Right lung (tissue), 2 donors: ENCODE measurements at regions not wholly inside any gene's neighbourhood (a gene's known extent, or its start where the extent isn't known, plus 50 kb on each side); places are given as distances from the start of the nearest gene placed in this dataset.

Experiments
- DNase-seq, 2 donors: peaks; one replicate each; pipeline ENCODE4 v3.0.0-alpha.2; 2013

GRCh38 chr20:60244373-60245146 lies 286.3 kb downstream of the CDH26 start:
- no peak for DNase-seq

DNA sequence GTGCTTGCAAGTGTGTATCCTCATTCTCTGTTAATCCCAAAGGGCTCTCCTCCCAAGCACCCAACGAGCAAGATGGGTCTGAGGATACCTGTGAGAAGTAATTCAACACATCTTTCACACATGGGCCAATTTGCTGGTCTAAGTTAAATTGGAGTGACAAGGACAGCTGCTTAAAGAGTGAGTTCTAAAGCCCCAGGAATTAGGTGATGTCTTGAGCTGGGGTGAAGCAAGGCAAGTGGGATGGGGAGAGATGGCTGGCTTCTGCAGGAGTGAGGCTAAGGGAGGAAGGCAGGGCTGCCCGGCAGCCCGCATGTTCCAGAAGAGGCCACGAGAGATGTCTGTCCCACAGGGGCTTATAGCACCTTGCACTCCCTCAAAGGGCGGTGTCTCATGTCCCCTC lies 288.5 kb downstream of the CDH26 start:
- no peak for DNase-seq

DNA sequence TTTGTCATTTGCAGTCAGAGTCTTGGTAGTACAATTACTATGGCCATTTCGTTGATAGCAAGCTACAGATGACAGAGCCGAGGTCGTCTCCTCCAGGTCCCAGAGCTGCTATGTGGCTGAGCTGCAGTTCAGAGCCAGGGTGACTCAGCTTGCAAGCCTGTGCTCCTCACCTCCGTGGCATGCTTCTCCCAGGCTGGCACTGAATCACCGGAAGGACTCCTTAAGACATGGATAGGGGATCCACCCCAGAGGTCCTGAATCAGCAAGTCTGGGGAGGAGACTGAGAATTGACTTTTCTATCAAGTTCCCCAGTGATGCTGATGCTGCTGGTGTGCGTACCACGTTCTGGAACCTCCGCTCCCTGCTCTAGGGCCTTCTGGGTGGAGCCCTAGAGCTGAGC lies 291.2 kb downstream of the CDH26 start:
- no peak for DNase-seq

DNA sequence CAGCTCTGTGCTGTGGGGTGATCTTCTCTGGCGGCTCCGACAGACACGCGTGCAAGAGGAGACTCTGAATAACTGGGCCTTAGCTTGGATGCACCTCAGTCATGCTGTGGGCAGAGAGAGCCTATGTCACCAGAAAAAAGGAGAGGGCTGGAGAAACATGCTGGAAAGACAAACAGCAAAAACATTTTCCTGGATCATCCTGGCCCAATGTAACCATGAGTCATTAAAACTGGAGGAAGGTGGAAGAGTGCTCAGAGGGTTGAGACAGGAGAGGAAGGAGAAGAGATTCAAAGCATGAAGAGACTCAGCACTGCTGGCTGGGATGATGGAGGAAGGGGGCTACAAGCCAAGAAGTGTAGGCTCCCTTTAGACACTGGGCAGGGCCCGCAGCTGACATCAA lies 292.0 kb downstream of the CDH26 start:
- no peak for DNase-seq

GRCh38 chr20:60252866-60253265 lies 294.6 kb downstream of the CDH26 start:
- no peak for DNase-seq

DNA sequence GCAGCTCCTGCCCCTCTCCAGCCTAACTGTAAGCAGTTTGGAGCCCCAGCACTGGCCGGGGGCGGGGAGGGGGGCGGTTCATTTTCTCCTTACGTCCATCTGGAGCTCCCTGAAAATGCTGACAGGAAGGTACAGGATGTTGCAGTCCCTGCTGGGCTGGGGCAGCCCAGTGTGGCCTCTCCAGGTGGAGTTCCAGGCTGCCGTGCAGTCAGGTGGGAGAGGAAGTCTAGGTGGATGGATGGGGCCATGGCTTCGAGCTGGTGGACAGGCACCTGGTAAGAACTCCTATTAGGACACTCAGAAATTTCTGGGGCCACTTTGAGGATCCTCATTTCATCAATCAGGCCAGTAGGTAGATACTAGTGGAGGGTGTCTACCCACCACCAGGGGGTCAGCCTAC lies 295.2 kb downstream of the CDH26 start:
- DNase-seq, result no peak

- peak; percentile 9 to 12 for DNase-seq
These were observed 296.7 kb downstream of the CDH26 start for GRCh38 chr20:60254901-60255411.

GRCh38 chr20:60255415-60255814 lies 297.2 kb downstream of the CDH26 start:
- no peak for DNase-seq

GRCh38 chr20:60255866-60256265 lies 297.6 kb downstream of the CDH26 start:
- no peak for DNase-seq

DNA sequence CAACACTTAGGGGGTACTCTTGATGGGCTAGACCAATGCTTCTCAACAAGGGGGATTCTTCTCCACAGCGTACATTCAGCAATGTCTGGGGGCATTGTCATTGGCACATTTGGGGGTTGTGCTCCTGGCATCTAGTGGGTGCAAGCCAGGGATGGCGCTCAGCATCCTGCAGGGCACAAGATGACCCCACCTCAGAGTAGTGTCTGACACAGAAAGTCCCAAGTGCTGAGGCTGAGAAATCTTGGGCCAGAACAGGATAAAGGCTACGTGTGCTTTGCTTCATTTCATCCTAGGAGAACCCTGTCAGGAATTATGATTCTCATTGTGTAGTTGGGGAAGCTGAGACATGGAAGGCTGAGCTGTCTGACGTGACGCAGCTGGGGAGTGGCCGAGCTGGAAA lies 298.6 kb downstream of the CDH26 start:
- no peak for DNase-seq

GRCh38 chr20:60257671-60258070 lies 299.4 kb downstream of the CDH26 start:
- no peak for DNase-seq

DNA sequence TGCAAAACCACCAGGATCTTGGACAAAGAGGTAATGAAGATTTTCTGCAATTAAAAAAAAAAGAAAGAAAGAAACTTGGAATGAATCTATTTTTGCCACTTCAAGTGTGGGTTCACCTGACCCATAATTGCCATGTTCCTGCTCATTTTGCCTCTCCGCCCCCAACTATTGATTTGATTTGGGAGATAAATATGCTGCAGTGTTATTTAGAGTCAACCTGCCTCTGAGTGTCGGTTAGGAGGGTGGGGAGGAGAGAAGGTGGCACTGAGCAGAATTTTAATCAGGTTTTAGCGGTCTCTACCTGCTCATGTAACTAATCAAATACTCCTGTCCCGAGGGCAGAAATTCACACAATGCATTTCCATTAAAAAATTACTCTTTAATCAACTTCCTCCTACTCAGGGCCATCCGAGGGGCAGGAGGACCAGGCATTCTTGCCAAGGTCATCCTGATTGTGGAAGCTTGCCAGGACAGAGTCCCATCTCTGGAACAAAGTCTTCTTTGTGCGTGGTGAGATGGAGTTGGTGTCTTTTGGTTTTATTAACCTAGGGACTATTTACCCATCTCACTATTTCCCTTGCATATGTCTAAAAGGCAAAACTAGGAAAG lies 300.1 kb downstream of the CDH26 start:
- no peak for DNase-seq

- DNase-seq, result no peak
These were observed 303.1 kb downstream of the CDH26 start for GRCh38 chr20:60261333-60261732.

- no peak for DNase-seq
These were observed 304.9 kb downstream of the CDH26 start for GRCh38 chr20:60262967-60263603.

DNA sequence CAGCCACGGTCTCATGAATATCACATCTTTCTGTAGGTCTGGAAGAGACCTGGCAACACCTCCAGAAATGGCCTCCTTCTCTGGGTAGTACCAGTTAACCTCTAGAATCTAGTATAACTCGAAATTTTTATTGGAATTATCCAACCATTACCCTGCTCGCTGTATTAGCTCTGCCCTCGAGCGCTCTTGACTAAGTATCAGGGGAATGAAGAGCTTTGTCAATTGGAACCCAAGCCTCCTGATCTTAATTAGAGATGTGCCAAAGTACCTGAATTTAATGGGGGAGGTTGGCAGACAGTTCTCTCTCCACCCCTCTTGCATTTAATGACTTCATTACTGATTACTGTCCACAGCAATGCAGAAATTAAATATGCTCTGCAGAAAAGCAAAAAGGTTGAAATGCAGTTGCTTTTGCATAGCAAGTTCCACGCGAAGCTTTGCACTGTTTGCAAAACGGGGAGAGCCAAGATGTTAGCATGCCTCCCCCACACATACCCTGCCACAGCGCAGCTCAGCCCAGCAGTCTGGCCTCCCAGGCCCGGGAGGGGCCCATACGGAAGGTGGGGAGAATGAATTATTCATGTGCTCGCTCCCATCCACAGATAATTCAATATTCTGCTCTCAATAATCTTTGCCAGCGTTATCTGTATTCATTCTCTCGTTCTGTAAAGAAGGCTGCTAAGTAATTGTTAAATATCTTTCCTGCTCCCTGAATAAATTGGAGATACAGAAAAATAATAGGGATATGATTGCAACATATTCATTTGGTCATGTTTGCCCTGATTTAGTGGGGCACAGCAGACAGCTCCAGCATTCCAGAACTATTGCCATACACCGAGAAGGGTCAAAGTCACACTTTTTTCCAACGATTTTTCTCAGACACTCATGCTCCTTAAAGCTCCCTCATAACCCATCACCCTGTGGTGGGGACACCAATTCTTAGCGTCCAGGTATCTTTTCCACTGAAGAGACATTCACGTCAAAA lies 305.8 kb downstream of the CDH26 start:
- no peak for DNase-seq

GRCh38 chr20:60266177-60266823 lies 308.1 kb downstream of the CDH26 start:
- no peak for DNase-seq

GRCh38 chr20:60268491-60268890 lies 310.3 kb downstream of the CDH26 start:
- no peak for DNase-seq

DNA sequence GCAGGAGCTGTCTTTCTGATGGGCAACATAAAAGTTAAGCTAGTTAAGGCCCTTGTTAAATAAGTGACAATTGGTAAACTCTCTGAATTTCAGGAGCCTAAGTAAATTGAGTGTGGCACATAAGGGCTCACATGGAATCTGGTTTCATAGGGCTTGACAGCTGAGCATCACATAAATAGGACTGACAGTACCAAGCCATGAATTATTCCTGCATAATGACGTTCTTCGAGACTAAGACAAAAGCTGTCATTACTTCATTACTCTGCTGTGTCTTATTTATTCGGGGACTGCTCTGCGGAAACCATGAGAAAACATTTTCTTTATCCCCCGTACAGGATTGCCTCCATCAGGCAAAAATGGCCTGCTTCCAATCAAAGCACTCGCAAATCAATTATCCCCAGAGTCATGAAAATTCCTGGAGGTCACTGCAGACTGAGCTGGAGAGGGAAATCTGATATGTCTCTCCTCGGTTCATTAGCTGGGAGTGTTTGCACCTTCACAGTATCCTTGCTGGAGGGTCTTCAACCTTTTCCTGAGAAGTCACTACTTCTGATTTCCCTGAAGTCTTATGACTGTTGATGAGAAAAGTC lies 311.4 kb downstream of the CDH26 start:
- DNase-seq, result no peak

DNA sequence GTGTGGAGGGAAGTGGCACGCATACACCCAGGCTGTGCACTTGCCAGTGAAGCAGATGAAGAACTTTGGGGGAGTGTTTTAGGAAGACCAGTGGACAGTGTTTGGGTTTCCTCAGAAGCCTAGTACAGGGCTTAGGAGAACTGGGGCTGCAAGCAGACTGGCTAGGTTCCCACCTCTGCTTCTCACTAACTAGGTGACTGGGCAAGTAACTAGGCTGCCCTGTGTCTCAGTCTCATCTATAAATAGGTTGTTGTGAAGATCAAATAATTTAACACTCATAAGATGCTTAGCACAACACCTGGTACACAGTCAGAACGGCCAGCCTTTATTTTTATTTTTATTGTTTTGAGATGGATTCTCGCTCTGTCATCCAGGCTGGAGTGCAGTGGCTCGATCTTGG lies 312.1 kb downstream of the CDH26 start:
- no peak for DNase-seq

- DNase-seq, result no peak
These were observed 313.4 kb downstream of the CDH26 start for GRCh38 chr20:60271597-60271996.

DNA sequence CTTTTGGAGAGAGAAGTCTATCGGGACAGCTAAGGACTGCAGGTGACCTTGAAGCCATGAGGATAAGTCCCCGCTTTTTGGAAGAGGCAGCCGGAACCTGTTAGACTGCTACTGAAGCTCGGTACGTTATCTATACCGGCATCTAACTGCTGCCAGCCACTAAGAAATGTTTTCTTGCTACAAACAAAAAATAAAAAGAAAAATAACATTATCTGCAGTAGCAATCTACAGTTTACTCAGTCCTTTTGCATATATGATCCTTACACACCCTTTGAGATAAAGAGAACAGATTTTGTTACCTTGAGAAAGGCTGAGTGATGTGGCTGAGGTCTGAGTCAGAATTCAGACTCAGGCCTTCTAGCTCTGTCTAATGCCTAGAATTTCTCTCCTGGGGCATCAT lies 314.6 kb downstream of the CDH26 start:
- no peak for DNase-seq
